Esophagus squamous epithelium (tissue), 4 donors: ENCODE measurements at regions not wholly inside any gene's neighbourhood (a gene's known extent, or its start where the extent isn't known, plus 50 kb on each side); places are given as distances from the start of the nearest gene placed in this dataset.

Experiments
- POLR2A ChIP-seq, 4 donors: fragments of 450-650 bp; IDR thresholded peaks; one replicate each; pipeline ENCODE4 v1.6.1; 2017; ENCODE audit warnings: antibody characterized with exemption in 4 of 4, mild to moderate bottlenecking in 4 of 4, moderate library complexity in 3 of 4
- TF ChIP-seq, protein P1 (sequence below), 6 experiments: fragments of 450-650 bp in 4 of 6; fragments of 200-600 bp in 2 of 6; sonication (generic) in 2 of 6; IDR thresholded peaks; one replicate each; pipeline ENCODE4 v1.5.1; 2016 to 2019; ENCODE audit warnings: antibody characterized with exemption in 6 of 6, mild to moderate bottlenecking in 4 of 6, moderate library complexity in 4 of 6

DNA sequence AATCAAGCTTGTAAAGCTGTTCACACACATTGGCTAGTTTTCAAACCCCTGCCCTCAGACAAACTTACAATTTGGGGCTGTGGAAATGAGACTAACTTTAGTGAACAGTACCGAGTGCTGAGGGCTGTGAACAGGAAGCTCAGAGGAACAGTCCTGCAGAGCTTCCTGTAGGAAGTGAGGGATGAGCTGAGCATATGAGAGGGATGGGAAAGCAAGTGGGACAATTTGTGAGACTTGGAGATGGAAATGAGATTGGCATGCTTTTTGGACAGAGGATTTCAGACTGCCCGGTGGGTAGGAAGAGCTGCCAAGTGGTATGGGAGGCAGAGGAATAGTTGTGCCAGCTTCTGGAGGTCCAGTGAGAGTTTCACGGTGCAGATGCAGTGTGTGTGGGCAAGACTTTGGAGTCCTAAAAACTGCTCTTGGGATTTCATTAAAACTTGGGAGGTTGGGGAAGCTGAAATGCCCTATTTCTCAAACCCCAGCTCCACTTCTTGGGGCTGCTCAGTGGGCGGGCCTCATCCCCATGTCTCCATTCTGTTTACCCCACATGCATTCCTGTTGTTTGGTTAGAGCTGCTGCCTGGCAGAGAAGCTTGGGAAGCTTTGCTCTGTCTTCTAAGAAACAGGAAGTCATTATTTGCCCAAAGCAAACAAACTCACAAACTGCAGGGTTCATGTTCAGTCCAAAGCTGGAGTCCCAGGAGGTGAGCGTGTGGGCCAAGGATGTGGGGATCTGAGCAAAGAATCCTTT, 267.5 kb downstream of the ZSWIM6 start:
- no peak for TF ChIP-seq POLR2A (IDR thresholded peaks at IDR 0.05)
- TF ChIP-seq, protein P1, sequence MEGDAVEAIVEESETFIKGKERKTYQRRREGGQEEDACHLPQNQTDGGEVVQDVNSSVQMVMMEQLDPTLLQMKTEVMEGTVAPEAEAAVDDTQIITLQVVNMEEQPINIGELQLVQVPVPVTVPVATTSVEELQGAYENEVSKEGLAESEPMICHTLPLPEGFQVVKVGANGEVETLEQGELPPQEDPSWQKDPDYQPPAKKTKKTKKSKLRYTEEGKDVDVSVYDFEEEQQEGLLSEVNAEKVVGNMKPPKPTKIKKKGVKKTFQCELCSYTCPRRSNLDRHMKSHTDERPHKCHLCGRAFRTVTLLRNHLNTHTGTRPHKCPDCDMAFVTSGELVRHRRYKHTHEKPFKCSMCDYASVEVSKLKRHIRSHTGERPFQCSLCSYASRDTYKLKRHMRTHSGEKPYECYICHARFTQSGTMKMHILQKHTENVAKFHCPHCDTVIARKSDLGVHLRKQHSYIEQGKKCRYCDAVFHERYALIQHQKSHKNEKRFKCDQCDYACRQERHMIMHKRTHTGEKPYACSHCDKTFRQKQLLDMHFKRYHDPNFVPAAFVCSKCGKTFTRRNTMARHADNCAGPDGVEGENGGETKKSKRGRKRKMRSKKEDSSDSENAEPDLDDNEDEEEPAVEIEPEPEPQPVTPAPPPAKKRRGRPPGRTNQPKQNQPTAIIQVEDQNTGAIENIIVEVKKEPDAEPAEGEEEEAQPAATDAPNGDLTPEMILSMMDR (IDR thresholded peaks at IDR 0.05): no peak
